A673 (cell line): ENCODE measurements at regions not wholly inside any gene's neighbourhood (a gene's known extent, or its start where the extent isn't known, plus 50 kb on each side); places are given as distances from the start of the nearest gene placed in this dataset.

ENCODE experiments used
- BruUV-seq: library from RNA; stranded (reverse); fragments of 400-500 nt; replicated peaks from 2 replicates; lab custom pipeline; 2021; lab: Mats Ljungman, UMichigan
- CTCF ChIA-PET: fragments of 300-600 bp; sonication (Branson Sonifier 250); formaldehyde crosslinking; loops from one replicate; lab custom pipeline; 2022; ENCODE audit warnings: antibody characterized with exemption; lab: Charles Lee
- POLR2A ChIA-PET: fragments of 300-600 bp; sonication (Branson Sonifier 250); formaldehyde crosslinking; loops from one replicate; lab custom pipeline; 2022; ENCODE audit warnings: antibody characterized with exemption; ENCODE audit not compliant: low non-redundant PET; lab: Charles Lee
- DNase-seq: peaks from one replicate; pipeline ENCODE4 v3.0.0-alpha.2; 2015; ENCODE audit warnings: low spot score
- H3K27ac ChIP-seq: fragments of 200-600 bp; sonication (generic); 2 replicates; pipeline ENCODE4 v1.5.1; 2016; ENCODE audit warnings: mixed run types, low read depth, mild to moderate bottlenecking, mixed read lengths, antibody characterized with exemption, low read length; ENCODE audit not compliant: poor library complexity, severe bottlenecking
- H3K27me3 ChIP-seq: fragments of 200-600 bp; sonication (generic); replicated peaks from 2 replicates; pipeline ENCODE4 v1.6.1; 2017; ENCODE audit warnings: mixed run types, low read depth, mild to moderate bottlenecking, mixed read lengths, antibody characterized with exemption, low read length; ENCODE audit not compliant: insufficient read depth, poor library complexity
- H3K36me3 ChIP-seq: fragments of 200-600 bp; sonication (generic); 2 replicates; pipeline ENCODE4 v1.6.1; 2016; ENCODE audit warnings: mixed run types, mild to moderate bottlenecking, mixed read lengths, antibody characterized with exemption, low read length; ENCODE audit not compliant: insufficient read depth, poor library complexity, severe bottlenecking
- H3K4me1 ChIP-seq: fragments of 200-600 bp; sonication (generic); 2 replicates; pipeline ENCODE4 v1.6.1; 2017; ENCODE audit warnings: mixed run types, mild to moderate bottlenecking, mixed read lengths, antibody characterized with exemption, low read length; ENCODE audit not compliant: insufficient read depth, poor library complexity, severe bottlenecking
- H3K4me3 ChIP-seq: fragments of 200-600 bp; sonication (generic); 2 replicates; pipeline ENCODE4 v1.5.1; 2016; ENCODE audit warnings: low read depth, mixed run types, mild to moderate bottlenecking, mixed read lengths, low read length; ENCODE audit not compliant: poor library complexity, severe bottlenecking
- H3K9me3 ChIP-seq: fragments of 200-600 bp; sonication (generic); 2 replicates; pipeline ENCODE4 v1.6.1; 2016; ENCODE audit warnings: mixed run types, low read depth, mild to moderate bottlenecking, mixed read lengths, antibody characterized with exemption, low read length; ENCODE audit not compliant: poor library complexity, severe bottlenecking
- EZH2 ChIP-seq: fragments of 200-600 bp; sonication (generic); IDR thresholded peaks from 2 replicates; pipeline ENCODE4 v1.6.1; 2017; ENCODE audit warnings: borderline replicate concordance, low read depth, mild to moderate bottlenecking, mixed read lengths, antibody characterized with exemption, low read length; ENCODE audit not compliant: poor library complexity, severe bottlenecking
- intact Hi-C: fragments of 100-400 bp; cut with micrococcal nuclease; formaldehyde crosslinking; loops from one replicate; pipeline ENCODE4 v1.10.0; 2022; ENCODE audit not compliant: unreplicated experiment
- TF ChIP-seq, protein P1 (sequence below): fragments of 300-800, 200-600 bp; sonication (generic); conservative IDR thresholded peaks from 2 replicates; pipeline ENCODE4 v1.5.1; 2017; ENCODE audit warnings: low read depth, mild to moderate bottlenecking, antibody characterized with exemption, low read length, moderate library complexity, mixed read lengths

DNA sequence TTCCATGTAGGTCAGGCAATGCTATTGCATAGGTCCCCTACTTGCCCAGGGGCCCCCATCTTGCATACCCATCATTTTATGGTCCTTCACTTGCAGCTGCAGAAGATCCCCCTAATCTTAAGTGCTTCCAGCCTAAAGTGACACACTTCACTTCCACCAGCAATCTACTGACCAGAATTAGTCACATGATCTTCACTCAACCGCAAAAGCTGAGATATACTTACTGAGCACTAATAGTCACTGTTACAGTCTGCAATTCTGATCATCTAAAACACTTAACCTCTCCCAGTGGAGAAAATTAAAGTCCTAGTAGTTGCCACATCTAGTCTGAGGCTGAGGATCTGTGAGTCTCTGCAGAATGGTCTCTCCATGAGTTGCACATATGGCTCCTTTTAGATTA is 82.1 kb downstream of the AREG start:
- H3K4me1 ChIP-seq: no peaks in the 10 kb centered on the region
- BruUV-seq: no TSS peak
- ChIA-PET POLR2A (no interaction called here), CTCF (no interaction called here)
- H3K27me3 ChIP-seq: no peaks in the 10 kb centered on the region
- no peak overlapping the region for H3K4me3 ChIP-seq
- intact Hi-C loops: no loop called here
- TF ChIP-seq, protein P1, sequence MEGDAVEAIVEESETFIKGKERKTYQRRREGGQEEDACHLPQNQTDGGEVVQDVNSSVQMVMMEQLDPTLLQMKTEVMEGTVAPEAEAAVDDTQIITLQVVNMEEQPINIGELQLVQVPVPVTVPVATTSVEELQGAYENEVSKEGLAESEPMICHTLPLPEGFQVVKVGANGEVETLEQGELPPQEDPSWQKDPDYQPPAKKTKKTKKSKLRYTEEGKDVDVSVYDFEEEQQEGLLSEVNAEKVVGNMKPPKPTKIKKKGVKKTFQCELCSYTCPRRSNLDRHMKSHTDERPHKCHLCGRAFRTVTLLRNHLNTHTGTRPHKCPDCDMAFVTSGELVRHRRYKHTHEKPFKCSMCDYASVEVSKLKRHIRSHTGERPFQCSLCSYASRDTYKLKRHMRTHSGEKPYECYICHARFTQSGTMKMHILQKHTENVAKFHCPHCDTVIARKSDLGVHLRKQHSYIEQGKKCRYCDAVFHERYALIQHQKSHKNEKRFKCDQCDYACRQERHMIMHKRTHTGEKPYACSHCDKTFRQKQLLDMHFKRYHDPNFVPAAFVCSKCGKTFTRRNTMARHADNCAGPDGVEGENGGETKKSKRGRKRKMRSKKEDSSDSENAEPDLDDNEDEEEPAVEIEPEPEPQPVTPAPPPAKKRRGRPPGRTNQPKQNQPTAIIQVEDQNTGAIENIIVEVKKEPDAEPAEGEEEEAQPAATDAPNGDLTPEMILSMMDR: no peak
- no peak for TF ChIP-seq EZH2
- no peak overlapping the region for H3K27ac ChIP-seq
- no peaks in the 10 kb centered on the region for H3K9me3 ChIP-seq
- no peak for DNase-seq
- H3K36me3 ChIP-seq: no peaks in the 10 kb centered on the region

GRCh38 chr4:74528178-74528577 is 83.2 kb downstream of the AREG start:
- TF ChIP-seq EZH2: no peak
- TF ChIP-seq, protein P1: no peak
- no peak for DNase-seq
- BruUV-seq: no TSS peak
- intact Hi-C loops: no loop called here
- Histone ChIP-seq H3K9me3 (no peaks in the 10 kb centered on the region), H3K4me3 (no peak overlapping the region), H3K4me1 (no peaks in the 10 kb centered on the region), H3K27me3 (no peaks in the 10 kb centered on the region), H3K36me3 (no peaks in the 10 kb centered on the region), H3K27ac (no peak overlapping the region)
- CTCF ChIA-PET: no interaction called here
- POLR2A ChIA-PET: no interaction called here

GRCh38 chr4:74529284-74530041 is 84.5 kb downstream of the AREG start:
- CTCF ChIA-PET: no interaction called here
- H3K36me3 ChIP-seq: no peaks in the 10 kb centered on the region
- no peaks in the 10 kb centered on the region for H3K4me1 ChIP-seq
- H3K27me3 ChIP-seq: no peaks in the 10 kb centered on the region
- POLR2A ChIA-PET: no interaction called here
- intact Hi-C loops: loop anchor here (5.0 kb wide), 1 partner anchor 148 kb away; no protein-coding TSS in a partner anchor
- no peak overlapping the region for H3K27ac ChIP-seq
- H3K9me3 ChIP-seq: no peaks in the 10 kb centered on the region
- DNase-seq: no peak
- TF ChIP-seq EZH2: no peak
- TF ChIP-seq, protein P1: no peak
- no peak overlapping the region for H3K4me3 ChIP-seq
- no TSS peak for BruUV-seq
